ENCODE measurements at regions not wholly inside any gene's neighbourhood (a gene's known extent, or its start where the extent isn't known, plus 50 kb on each side); places are given as distances from the start of the nearest gene placed in this dataset.

DNA sequence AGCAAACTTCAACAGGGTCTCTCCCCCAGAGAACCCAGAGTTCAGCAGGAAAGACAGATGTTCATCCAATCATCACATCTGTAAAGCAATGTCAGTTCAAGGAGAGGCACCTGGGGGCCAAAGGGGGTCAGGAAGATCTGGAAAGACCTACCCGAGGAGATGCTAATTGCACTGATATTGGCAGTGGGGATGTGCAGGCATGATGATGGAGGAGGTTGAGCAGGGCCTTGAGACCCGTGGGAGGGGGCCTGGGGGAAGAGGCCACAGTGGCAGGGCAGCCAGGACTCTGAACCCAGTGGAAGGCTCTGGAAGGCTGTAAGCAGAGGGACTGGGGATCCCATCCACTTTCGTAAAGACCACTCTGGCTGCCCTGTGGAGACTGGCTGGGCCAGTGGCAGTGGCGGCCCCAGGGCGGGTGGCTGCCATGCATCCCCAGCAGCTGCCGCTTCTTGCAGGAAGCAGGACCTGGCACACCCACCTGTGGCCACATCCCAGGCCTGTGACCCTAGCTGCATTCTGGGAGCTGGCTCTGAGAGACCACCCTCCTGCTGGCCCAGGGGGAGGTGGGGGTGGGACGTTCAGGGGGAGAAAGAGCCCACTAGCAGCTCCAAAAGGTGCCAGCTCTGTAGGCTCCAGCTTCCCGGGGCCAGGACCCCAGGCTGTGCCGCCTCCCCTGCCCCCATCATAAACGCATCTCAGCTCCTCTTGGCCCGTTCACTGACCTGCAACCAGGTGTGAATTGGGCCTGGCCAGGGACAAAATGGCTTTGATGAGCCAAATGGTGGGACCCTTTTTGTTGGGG lies 59.9 kb upstream of the FGF3 start:
- Histone ChIP-seq H3K9me3 (no peaks in the 10 kb centered on the region), H3K36me3 (no peaks in the 10 kb centered on the region), H3K27me3 (no peaks in the 10 kb centered on the region), H3K4me1 (ENCODE audit: insufficient read depth) (no peaks in the 10 kb centered on the region), H3K4me3 (no peak overlapping the region), H3K27ac (no peak overlapping the region)
- 64 to 73% (median 67%) methylated on average over 11 of the region's 11 CpGs for WGBS, 3 donors
- no peak for DNase-seq
- TF ChIP-seq CTCF (IDR thresholded peaks at IDR 0.05) (no peak), POLR2A (IDR thresholded peaks at IDR 0.05) (no peak), EP300 (IDR thresholded peaks at IDR 0.05) (no peak)
- intact Hi-C loops (cut with DNase I) = no loop called here

DNA sequence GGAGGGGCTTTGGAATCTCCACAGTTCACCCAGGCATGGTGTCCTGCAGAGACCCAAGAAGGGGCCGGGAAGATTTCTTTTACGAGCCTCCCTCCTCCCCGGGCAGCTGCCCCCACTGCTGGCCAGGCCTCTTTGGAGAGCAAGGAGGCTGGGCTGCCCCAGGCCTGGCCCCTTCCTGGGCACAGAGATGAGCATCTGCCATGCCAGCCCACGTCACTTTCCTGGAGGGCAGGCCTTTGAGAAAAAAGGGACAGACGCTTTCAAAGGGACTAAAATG lies 60.5 kb upstream of the FGF3 start:
- DNase-seq = no peak
- intact Hi-C loops (cut with DNase I) = loop anchor here in 3 of 4 donors (10.0 kb wide), 2 partner anchors 175 to 195 kb away; partner anchors contain the start of gene FGF19 (in 2 of the 3)
- Histone ChIP-seq H3K27me3 (no peaks in the 10 kb centered on the region), H3K9me3 (no peaks in the 10 kb centered on the region), H3K36me3 (no peaks in the 10 kb centered on the region), H3K4me3 (no peak overlapping the region), H3K27ac (no peak overlapping the region), H3K4me1 (ENCODE audit: insufficient read depth) (no peaks in the 10 kb centered on the region)
- TF ChIP-seq CTCF (IDR thresholded peaks at IDR 0.05) (no peak), EP300 (IDR thresholded peaks at IDR 0.05) (no peak), POLR2A (IDR thresholded peaks at IDR 0.05) (no peak)
- WGBS, 3 donors = 54 to 60% (median 56%) methylated on average over 3 to 5 of the region's 5 CpGs

- H3K27ac ChIP-seq = no peak overlapping the region
- H3K36me3 ChIP-seq = no peaks in the 10 kb centered on the region
- no peaks in the 10 kb centered on the region for H3K4me1 ChIP-seq (ENCODE audit: insufficient read depth)
- no peak overlapping the region for H3K4me3 ChIP-seq
- peak in 1 of 5 donors; percentile 11 for DNase-seq
- H3K27me3 ChIP-seq = no peaks in the 10 kb centered on the region
- TF ChIP-seq POLR2A (IDR thresholded peaks at IDR 0.05) = no peak
- TF ChIP-seq CTCF (IDR thresholded peaks at IDR 0.05) = no peak
- TF ChIP-seq EP300 (IDR thresholded peaks at IDR 0.05) = no peak
- H3K9me3 ChIP-seq = no peaks in the 10 kb centered on the region
- intact Hi-C loops (cut with DNase I) = loop anchor here in 3 of 4 donors (10.0 kb wide), 2 partner anchors 175 to 195 kb away; partner anchors contain the start of gene FGF19 (in 2 of the 3)
- 79 to 83% (median 81%) methylated on average over 18 of the region's 18 CpGs for WGBS, 3 donors
Observed at GRCh38 chr11:69880041-69880825, 61.0 kb upstream of the FGF3 start.

DNA sequence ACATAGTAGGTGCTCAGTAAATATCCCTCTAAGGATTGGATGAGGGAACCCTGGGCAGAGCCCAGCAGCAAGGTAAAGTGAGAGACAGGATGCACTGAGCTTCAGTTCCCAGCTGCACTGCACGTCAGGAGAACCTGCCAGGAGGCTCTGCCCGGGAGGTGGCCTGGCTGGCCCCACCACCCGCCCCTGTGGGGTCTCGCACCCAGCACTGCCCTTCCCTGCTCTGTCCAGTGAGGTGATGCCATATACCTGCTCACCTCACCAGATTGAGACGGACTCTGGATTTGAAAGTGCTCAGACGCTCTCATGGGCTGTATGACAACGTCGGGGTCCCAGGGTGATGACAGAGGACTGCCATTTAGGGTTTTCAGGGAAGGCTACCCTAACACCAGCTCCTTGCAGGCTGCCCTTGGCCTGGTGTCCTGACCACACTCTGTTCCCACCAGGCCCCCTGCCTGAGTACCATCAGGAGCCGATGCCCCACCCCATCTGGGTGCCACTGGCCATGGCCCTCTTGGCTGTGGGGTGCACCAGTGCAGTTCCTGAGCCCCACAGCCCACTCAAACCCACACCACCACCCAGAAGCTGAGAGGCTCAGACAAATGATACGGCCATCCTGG lies 61.7 kb upstream of the FGF3 start:
- no peak overlapping the region for H3K4me3 ChIP-seq
- TF ChIP-seq CTCF (IDR thresholded peaks at IDR 0.05) (no peak), POLR2A (IDR thresholded peaks at IDR 0.05) (no peak), EP300 (IDR thresholded peaks at IDR 0.05) (no peak)
- DNase-seq = peak in 1 of 5 donors; percentile 10
- H3K27ac ChIP-seq = no peak overlapping the region
- H3K36me3 ChIP-seq = no peaks in the 10 kb centered on the region
- H3K9me3 ChIP-seq = no peaks in the 10 kb centered on the region
- H3K27me3 ChIP-seq = no peaks in the 10 kb centered on the region
- no peaks in the 10 kb centered on the region for H3K4me1 ChIP-seq (ENCODE audit: insufficient read depth)
- intact Hi-C loops (cut with DNase I) = loop anchor here in 3 of 4 donors (10.0 kb wide), 2 partner anchors 176 to 196 kb away; partner anchors contain the start of gene FGF19 (in 2 of the 3)
- 86 to 91% (median 88%) methylated on average over 8 to 10 of the region's 10 CpGs for whole genome bisulfite sequencing, 3 donors

All from ovary (tissue), 7 donors.